Endothelial cell of umbilical vein (primary cell): ENCODE measurements at regions not wholly inside any gene's neighbourhood (a gene's known extent, or its start where the extent isn't known, plus 50 kb on each side); places are given as distances from the start of the nearest gene placed in this dataset.

ENCODE experiments used
- BruUV-seq: library from RNA; stranded (reverse); fragments of 400-500 nt; replicated peaks from 2 replicates; lab custom pipeline; 2021; lab: Mats Ljungman, UMichigan
- CTCF ChIA-PET: fragments of 300-600, 350-600 bp; sonication (Branson Sonifier 250); formaldehyde crosslinking; loops from one replicate; lab custom pipeline; 2021; ENCODE audit warnings: antibody characterized with exemption, inconsistent platforms; lab: Charles Lee
- POLR2A ChIA-PET: fragments of 300-600, 350-600 bp; sonication (Branson Sonifier 250); formaldehyde crosslinking; loops from one replicate; lab custom pipeline; 2021; ENCODE audit warnings: antibody characterized with exemption, inconsistent platforms; lab: Charles Lee
- DNase-seq: peaks from one replicate; pipeline ENCODE4 v3.0.0-alpha.2; 2011; ENCODE audit warnings: low read depth, low spot score
- FAIRE-seq: peaks from 2 replicates; lab custom pipeline; 2011; peaks lifted over from hg19 to GRCh38; lab: Jason Lieb, UNC
- H2AFZ ChIP-seq: 2 replicates; pipeline ENCODE4 v1.6.0; 2012; ENCODE audit warnings: low read depth, low read length, control low read depth, inconsistent platforms
- H3K27ac ChIP-seq: 2 replicates; pipeline ENCODE4 v1.5.1; 2011; ENCODE audit warnings: low read depth, mild to moderate bottlenecking, control low read depth, low read length, moderate library complexity; ENCODE audit not compliant: insufficient read depth
- H3K27me3 ChIP-seq, 2 experiments: 2 replicates each; pipeline versions ENCODE4 v1.6.0 to v1.6.1; 2011; ENCODE audit warnings: low read length in 2 of 2, mixed read lengths in 1 of 2; ENCODE audit not compliant: control insufficient read depth in 2 of 2, insufficient read depth in 2 of 2
- H3K36me3 ChIP-seq, 2 experiments: 2 replicates in 1 of 2; 3 replicates in 1 of 2; pipeline ENCODE4 v1.5.1; 2011; ENCODE audit warnings: low read length in 2 of 2, mild to moderate bottlenecking in 1 of 2, moderate library complexity in 1 of 2; ENCODE audit not compliant: control insufficient read depth in 2 of 2, insufficient read depth in 2 of 2; ENCODE audit errors: extremely low read depth in 1 of 2
- H3K4me1 ChIP-seq: 3 replicates; pipeline ENCODE4 v1.5.1; 2011; ENCODE audit warnings: mild to moderate bottlenecking, low read length; ENCODE audit not compliant: control insufficient read depth, insufficient read depth; ENCODE audit errors: extremely low read depth
- H3K4me2 ChIP-seq: 2 replicates; pipeline ENCODE4 v1.6.1; 2011; ENCODE audit warnings: low read length, control low read depth, mixed read lengths; ENCODE audit not compliant: insufficient read depth
- H3K4me3 ChIP-seq, 3 experiments: fragments of 200-600 bp in 1 of 3; sonication (generic), shearing (Covaris generic) in 1 of 3; replicated peaks in 1 of 3; 2 replicates each; pipeline ENCODE4 v1.5.1; 2011 to 2016; ENCODE audit warnings: control low read depth in 3 of 3, low read length in 3 of 3, mild to moderate bottlenecking in 2 of 3, inconsistent platforms in 1 of 3, low read depth in 1 of 3, moderate library complexity in 1 of 3; ENCODE audit not compliant: insufficient read depth in 1 of 3
- H3K79me2 ChIP-seq: 2 replicates; pipeline ENCODE4 v1.6.0; 2012; ENCODE audit warnings: low read length, inconsistent platforms; ENCODE audit not compliant: control insufficient read depth, insufficient read depth
- H3K9ac ChIP-seq: replicated peaks from 2 replicates; pipeline ENCODE3; 2011; ENCODE audit warnings: low read length, control low read depth; ENCODE audit not compliant: insufficient read depth; ENCODE audit errors: extremely low read depth
- H3K9me1 ChIP-seq: replicated peaks from 3 replicates; pipeline ENCODE4 v1.6.0; 2011; ENCODE audit warnings: mild to moderate bottlenecking, low read length; ENCODE audit not compliant: control insufficient read depth, insufficient read depth; ENCODE audit errors: extremely low read depth
- H3K9me3 ChIP-seq: replicated peaks from 2 replicates; pipeline ENCODE4 v1.5.1; 2012; ENCODE audit warnings: low read length, inconsistent platforms; ENCODE audit not compliant: control insufficient read depth, insufficient read depth
- H4K20me1 ChIP-seq: replicated peaks from 2 replicates; pipeline ENCODE3; 2011; ENCODE audit warnings: mild to moderate bottlenecking, low read length; ENCODE audit not compliant: control insufficient read depth, insufficient read depth; ENCODE audit errors: extremely low read depth
- EZH2 ChIP-seq: IDR thresholded peaks from 2 replicates; pipeline ENCODE4 v1.6.1; 2012; ENCODE audit warnings: borderline replicate concordance, low read depth, mild to moderate bottlenecking, moderate library complexity, low read length, inconsistent platforms; ENCODE audit not compliant: severe bottlenecking
- FOS ChIP-seq: IDR thresholded peaks from 2 replicates; pipeline ENCODE4 v1.6.1; 2011; ENCODE audit warnings: mild to moderate bottlenecking, low read length, moderate library complexity, borderline replicate concordance; ENCODE audit not compliant: insufficient read depth
- GATA2 ChIP-seq: IDR thresholded peaks from 2 replicates; pipeline ENCODE4 v1.7.0; 2011; ENCODE audit warnings: low read depth, mild to moderate bottlenecking, moderate library complexity, mixed read lengths, low read length; ENCODE audit not compliant: insufficient read length, insufficient read depth
- JUN ChIP-seq: IDR thresholded peaks from 2 replicates; pipeline ENCODE4 v1.6.1; 2011; ENCODE audit warnings: borderline replicate concordance, low read depth; ENCODE audit not compliant: insufficient read length, insufficient read depth
- MYC ChIP-seq: IDR thresholded peaks from one replicate; pipeline ENCODE4 v1.6.1; 2011; ENCODE audit warnings: mild to moderate bottlenecking, low read depth, low read length
- POLR2A ChIP-seq: IDR thresholded peaks from 2 replicates; pipeline ENCODE4 v1.6.1; 2012; ENCODE audit warnings: low read depth, mild to moderate bottlenecking, control low read depth, low read length
- POLR2AphosphoS5 ChIP-seq: IDR thresholded peaks from 2 replicates; pipeline ENCODE4 v1.6.1; 2012; ENCODE audit warnings: low read depth, mild to moderate bottlenecking, control low read depth, low read length, moderate library complexity; ENCODE audit not compliant: insufficient read depth
- dilution Hi-C: fragments of 300-500 bp; cut with MboI; formaldehyde crosslinking; loops from one replicate; pipeline ENCODE4 v1.15.0; 2019; ENCODE audit warnings: low sequenced_read_pairs; ENCODE audit not compliant: extremely low pct_ligation_motif_present
- intact Hi-C: fragments of 100-400 bp; cut with micrococcal nuclease; formaldehyde crosslinking; loops from one replicate; pipeline ENCODE4 v1.10.0; 2022
- TF ChIP-seq, protein P1 (sequence below): IDR thresholded peaks from 2 replicates; pipeline ENCODE4 v1.6.1; 2011; ENCODE audit not compliant: insufficient read depth, insufficient read length
- TF ChIP-seq, protein P2 (sequence below), 2 donors: IDR thresholded peaks; 1 replicate in 1 of 2; 2 replicates in 1 of 2; pipeline ENCODE4 v1.5.1; 2011; ENCODE audit warnings: low read length in 2 of 2, mild to moderate bottlenecking in 2 of 2, moderate library complexity in 2 of 2, control low read depth in 1 of 2, inconsistent platforms in 1 of 2, low read depth in 1 of 2; ENCODE audit not compliant: insufficient read depth in 1 of 2; ENCODE audit errors: extremely low read depth in 1 of 2

DNA sequence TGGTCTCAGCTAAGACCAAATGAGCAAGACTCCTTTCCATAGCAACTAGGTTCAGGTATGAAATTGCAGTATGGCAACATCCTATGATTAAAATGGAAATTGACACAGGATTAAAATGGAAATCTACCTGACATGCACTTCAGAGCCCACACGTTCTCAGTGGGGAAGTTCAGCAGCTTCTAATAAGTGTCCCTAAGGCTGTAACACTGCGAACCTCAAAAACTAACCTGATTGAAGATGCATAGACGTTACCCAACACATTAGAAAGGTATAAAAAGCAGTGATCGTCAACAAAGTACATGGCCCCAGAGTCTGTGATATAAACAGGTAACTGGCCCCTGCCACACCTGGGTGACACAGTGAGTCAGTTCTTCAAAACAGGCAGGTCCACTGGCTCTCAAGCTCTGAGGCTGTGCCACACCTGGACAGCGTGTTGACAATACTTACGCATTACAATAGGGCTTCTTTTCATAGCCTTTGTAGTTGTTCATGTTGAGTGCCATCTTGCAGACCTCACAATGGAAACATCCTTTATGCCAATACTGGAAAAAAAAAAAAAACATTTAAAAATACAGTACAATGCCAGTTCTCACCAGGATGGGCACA, 274.9 kb upstream of the NEBL start:
- H3K79me2 ChIP-seq = no peaks in the 10 kb centered on the region
- no peaks in the 10 kb centered on the region for H3K9me3 ChIP-seq
- peaks cover 6% of the 10 kb centered on the region for H3K4me1 ChIP-seq
- BruUV-seq = no TSS peak
- no peak overlapping the region for H2AFZ ChIP-seq
- no peak overlapping the region for H3K4me2 ChIP-seq
- H3K27me3 ChIP-seq = peaks cover 20 to 47% of the 10 kb centered on the region in 2 experiments
- no peak for TF ChIP-seq GATA2
- no peak for TF ChIP-seq POLR2AphosphoS5
- TF ChIP-seq, protein P1, sequence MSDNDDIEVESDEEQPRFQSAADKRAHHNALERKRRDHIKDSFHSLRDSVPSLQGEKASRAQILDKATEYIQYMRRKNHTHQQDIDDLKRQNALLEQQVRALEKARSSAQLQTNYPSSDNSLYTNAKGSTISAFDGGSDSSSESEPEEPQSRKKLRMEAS = no peak
- TF ChIP-seq JUN = no peak
- no peak for TF ChIP-seq MYC
- no peak for TF ChIP-seq FOS
- TF ChIP-seq EZH2 = no peak
- no peak for TF ChIP-seq POLR2A
- TF ChIP-seq, protein P2, sequence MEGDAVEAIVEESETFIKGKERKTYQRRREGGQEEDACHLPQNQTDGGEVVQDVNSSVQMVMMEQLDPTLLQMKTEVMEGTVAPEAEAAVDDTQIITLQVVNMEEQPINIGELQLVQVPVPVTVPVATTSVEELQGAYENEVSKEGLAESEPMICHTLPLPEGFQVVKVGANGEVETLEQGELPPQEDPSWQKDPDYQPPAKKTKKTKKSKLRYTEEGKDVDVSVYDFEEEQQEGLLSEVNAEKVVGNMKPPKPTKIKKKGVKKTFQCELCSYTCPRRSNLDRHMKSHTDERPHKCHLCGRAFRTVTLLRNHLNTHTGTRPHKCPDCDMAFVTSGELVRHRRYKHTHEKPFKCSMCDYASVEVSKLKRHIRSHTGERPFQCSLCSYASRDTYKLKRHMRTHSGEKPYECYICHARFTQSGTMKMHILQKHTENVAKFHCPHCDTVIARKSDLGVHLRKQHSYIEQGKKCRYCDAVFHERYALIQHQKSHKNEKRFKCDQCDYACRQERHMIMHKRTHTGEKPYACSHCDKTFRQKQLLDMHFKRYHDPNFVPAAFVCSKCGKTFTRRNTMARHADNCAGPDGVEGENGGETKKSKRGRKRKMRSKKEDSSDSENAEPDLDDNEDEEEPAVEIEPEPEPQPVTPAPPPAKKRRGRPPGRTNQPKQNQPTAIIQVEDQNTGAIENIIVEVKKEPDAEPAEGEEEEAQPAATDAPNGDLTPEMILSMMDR (IDR thresholded peaks at IDR 0.05; ENCODE audit: extremely low read depth in 1 of 2, insufficient read depth in 1 of 2, low read depth in 1 of 2, low read length in 2 of 2) = no peak
- DNase-seq = no peak
- CTCF ChIA-PET = interaction anchor here (0.8 to 1.9 kb wide), 7 partner anchors 9 to 782 kb away, joined by 3 to 6 read pairs (median 3); no protein-coding TSS in a partner anchor
- no peaks in the 10 kb centered on the region for H4K20me1 ChIP-seq
- no peak overlapping the region for H3K4me3 ChIP-seq
- intact Hi-C loops (loop anchor here (5.0 kb wide), 1 partner anchor 85 kb away; no protein-coding TSS in a partner anchor), dilution Hi-C loops (no loop called here)
- no peak overlapping the region for H3K27ac ChIP-seq
- FAIRE-seq = no peak
- no peaks in the 10 kb centered on the region for H3K36me3 ChIP-seq
- POLR2A ChIA-PET = no interaction called here
- H3K9ac ChIP-seq = no peak overlapping the region
- no peaks in the 10 kb centered on the region for H3K9me1 ChIP-seq
